ENCODE measurements at regions not wholly inside any gene's neighbourhood (a gene's known extent, or its start where the extent isn't known, plus 50 kb on each side); places are given as distances from the start of the nearest gene placed in this dataset.

DNA sequence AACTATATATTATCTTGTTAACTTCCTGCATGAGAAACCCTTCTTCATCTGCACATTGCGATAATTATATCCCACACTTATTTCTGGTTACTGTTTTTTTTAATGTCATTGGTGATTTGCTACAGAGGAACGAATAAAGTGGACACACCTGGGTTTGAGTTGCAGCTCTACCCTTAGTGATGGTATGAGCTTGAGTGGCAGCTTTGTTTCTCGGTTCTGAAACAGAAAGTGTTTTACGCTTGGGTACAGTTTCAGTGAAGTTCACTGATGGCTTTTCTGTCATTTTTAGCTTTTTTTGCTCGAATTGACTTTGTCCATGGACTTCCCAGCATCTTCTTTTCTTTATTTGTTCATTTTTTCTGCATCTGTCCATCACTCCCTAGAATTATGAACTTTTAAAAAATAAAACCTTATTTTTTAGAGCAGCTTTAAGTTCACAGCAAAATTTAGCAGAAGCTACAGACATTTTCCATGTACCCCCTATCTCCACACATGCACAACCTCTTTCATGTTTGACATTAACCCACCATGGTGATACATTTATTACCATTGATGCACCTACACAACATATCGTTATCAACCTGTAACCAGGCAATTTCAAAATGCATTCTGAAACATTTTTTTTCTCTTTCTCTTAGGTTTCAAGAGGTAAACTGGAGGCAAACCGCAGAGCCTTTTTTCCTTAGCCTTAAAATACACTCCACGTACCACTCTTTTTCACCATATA, 1041.6 kb upstream of the PRKX start:
- TF ChIP-seq, protein P1, sequence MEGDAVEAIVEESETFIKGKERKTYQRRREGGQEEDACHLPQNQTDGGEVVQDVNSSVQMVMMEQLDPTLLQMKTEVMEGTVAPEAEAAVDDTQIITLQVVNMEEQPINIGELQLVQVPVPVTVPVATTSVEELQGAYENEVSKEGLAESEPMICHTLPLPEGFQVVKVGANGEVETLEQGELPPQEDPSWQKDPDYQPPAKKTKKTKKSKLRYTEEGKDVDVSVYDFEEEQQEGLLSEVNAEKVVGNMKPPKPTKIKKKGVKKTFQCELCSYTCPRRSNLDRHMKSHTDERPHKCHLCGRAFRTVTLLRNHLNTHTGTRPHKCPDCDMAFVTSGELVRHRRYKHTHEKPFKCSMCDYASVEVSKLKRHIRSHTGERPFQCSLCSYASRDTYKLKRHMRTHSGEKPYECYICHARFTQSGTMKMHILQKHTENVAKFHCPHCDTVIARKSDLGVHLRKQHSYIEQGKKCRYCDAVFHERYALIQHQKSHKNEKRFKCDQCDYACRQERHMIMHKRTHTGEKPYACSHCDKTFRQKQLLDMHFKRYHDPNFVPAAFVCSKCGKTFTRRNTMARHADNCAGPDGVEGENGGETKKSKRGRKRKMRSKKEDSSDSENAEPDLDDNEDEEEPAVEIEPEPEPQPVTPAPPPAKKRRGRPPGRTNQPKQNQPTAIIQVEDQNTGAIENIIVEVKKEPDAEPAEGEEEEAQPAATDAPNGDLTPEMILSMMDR (conservative IDR thresholded peaks at IDR 0.05; ENCODE audit: low read length): no peak
- TF ChIP-seq EZH2phosphoT487 (IDR thresholded peaks at IDR 0.05; ENCODE audit: borderline replicate concordance): no peak

Measured in Loucy (cell line).